Aorta (tissue), 5 donors: ENCODE measurements at regions not wholly inside any gene's neighbourhood (a gene's known extent, or its start where the extent isn't known, plus 50 kb on each side); places are given as distances from the start of the nearest gene placed in this dataset.

Source experiments
- ATAC-seq: fragments of 200-7000 bp; cut with Tn5 transposase; one replicate; pipeline ENCODE4 v1.9.1; 2022; ENCODE audit warnings: moderate library complexity; ENCODE audit not compliant: low FRiP score
- DNase-seq, 2 donors: peaks; one replicate each; pipeline ENCODE4 v3.0.0-alpha.2; 2020
- H3K27ac ChIP-seq, 2 donors: one replicate each; pipeline ENCODE4 v1.5.1; 2013; ENCODE audit warnings: low read length in 2 of 2, mild to moderate bottlenecking in 2 of 2, moderate library complexity in 2 of 2, control low read depth in 1 of 2, inconsistent platforms in 1 of 2, low read depth in 1 of 2
- H3K27me3 ChIP-seq, 2 donors: one replicate each; pipeline ENCODE4 v1.6.1; 2013; ENCODE audit warnings: control low read depth in 1 of 2, low read length in 1 of 2, mild to moderate bottlenecking in 1 of 2, moderate library complexity in 1 of 2; ENCODE audit not compliant: insufficient read depth in 2 of 2, control insufficient read depth in 1 of 2
- H3K36me3 ChIP-seq, 2 donors: one replicate each; pipeline ENCODE4 v1.6.1; 2013; ENCODE audit warnings: control low read depth in 1 of 2, low read length in 1 of 2, mild to moderate bottlenecking in 1 of 2; ENCODE audit not compliant: insufficient read depth in 2 of 2, control insufficient read depth in 1 of 2
- H3K4me1 ChIP-seq, 2 donors: one replicate each; pipeline ENCODE4 v1.6.1; 2013; ENCODE audit warnings: low read length in 2 of 2, control low read depth in 1 of 2, mild to moderate bottlenecking in 1 of 2, moderate library complexity in 1 of 2; ENCODE audit not compliant: insufficient read depth in 2 of 2, control insufficient read depth in 1 of 2
- H3K4me3 ChIP-seq, 2 donors: one replicate each; pipeline ENCODE4 v1.5.1; 2013; ENCODE audit warnings: low read length in 2 of 2, control low read depth in 1 of 2, mild to moderate bottlenecking in 1 of 2
- H3K9me3 ChIP-seq: one replicate; pipeline ENCODE4 v1.6.1; 2013; ENCODE audit warnings: mild to moderate bottlenecking, low read length; ENCODE audit not compliant: control insufficient read depth
- WGBS, 2 donors: extraction: QIAGEN DNeasy Blood & Tissue Kit; methylation state at CpG; one replicate each; pipeline ENCODE4 v1.1.7; 2013; 5-methylcytosine and 5-hydroxymethylcytosine counted together
- intact Hi-C, 2 donors: fragments of 100-400 bp; cut with DNase I; formaldehyde crosslinking; loops; one replicate each; pipeline versions ENCODE4 v1.14.2 to v1.15.0; 2022
- donor health status: healthy with polysubstance abuse.
- donor health status: Bipolar disorder and iron deficiency.
- donor health status: DM: no; HTN: no; CAD: no.
- donor health status: DM: no; HTN: no; CAD: no.
- donor health status: DM: yes; HTN: yes; CAD: no.

- Histone ChIP-seq H3K4me3 (no peak overlapping the region), H3K27ac (no peak overlapping the region), H3K9me3 (no peaks in the 10 kb centered on the region), H3K4me1 (no peaks in the 10 kb centered on the region), H3K36me3 (no peaks in the 10 kb centered on the region), H3K27me3 (no peaks in the 10 kb centered on the region)
- WGBS, 2 donors, result 16 to 19% methylated on average over 3 of the region's 3 CpGs
- DNase-seq, result no peak
- intact Hi-C loops, result no loop called here
- no peak for ATAC-seq
These were observed 881.0 kb upstream of the CHAC2 start for GRCh38 chr2:52886556-52886955.

- intact Hi-C loops, result no loop called here
- no peaks in the 10 kb centered on the region for H3K4me1 ChIP-seq
- H3K9me3 ChIP-seq, result no peaks in the 10 kb centered on the region
- DNase-seq, result no peak
- no peak overlapping the region for H3K27ac ChIP-seq
- ATAC-seq, result no peak
- 78 to 85% methylated on average over 3 of the region's 3 CpGs for WGBS, 2 donors
- no peaks in the 10 kb centered on the region for H3K36me3 ChIP-seq
- no peaks in the 10 kb centered on the region for H3K27me3 ChIP-seq
- H3K4me3 ChIP-seq, result no peak overlapping the region
These were observed 882.7 kb upstream of the CHAC2 start for GRCh38 chr2:52884761-52885352.

- 73 to 74% methylated on average over 2 of the region's 2 CpGs for WGBS, 2 donors
- no peak for ATAC-seq
- intact Hi-C loops, result no loop called here
These were observed 884.6 kb upstream of the CHAC2 start for GRCh38 chr2:52882974-52883373.

GRCh38 chr2:52881606-52882005 lies 886.0 kb upstream of the CHAC2 start:
- Histone ChIP-seq H3K27me3 (no peaks in the 10 kb centered on the region), H3K4me3 (no peak overlapping the region), H3K4me1 (no peaks in the 10 kb centered on the region), H3K27ac (no peak overlapping the region), H3K9me3 (no peaks in the 10 kb centered on the region), H3K36me3 (no peaks in the 10 kb centered on the region)
- ATAC-seq, result no peak
- 80 to 86% methylated on average over 1 of the region's 1 CpG for WGBS, 2 donors
- intact Hi-C loops, result no loop called here
- no peak for DNase-seq

More at GRCh38 chr2:52882974-52883373, 884.6 kb upstream of the CHAC2 start:
- H3K36me3 ChIP-seq, result no peaks in the 10 kb centered on the region
- H3K27me3 ChIP-seq, result no peaks in the 10 kb centered on the region
- no peak overlapping the region for H3K4me3 ChIP-seq
- H3K27ac ChIP-seq, result no peak overlapping the region
- no peak for DNase-seq
- H3K9me3 ChIP-seq, result no peaks in the 10 kb centered on the region
- H3K4me1 ChIP-seq, result no peaks in the 10 kb centered on the region

GRCh38 chr2:52880872-52881271 lies 886.7 kb upstream of the CHAC2 start:
- intact Hi-C loops, result no loop called here
- Histone ChIP-seq H3K4me3 (no peak overlapping the region), H3K27ac (no peak overlapping the region), H3K4me1 (no peaks in the 10 kb centered on the region), H3K27me3 (no peaks in the 10 kb centered on the region), H3K36me3 (no peaks in the 10 kb centered on the region), H3K9me3 (no peaks in the 10 kb centered on the region)
- ATAC-seq (no peak), DNase-seq (no peak)
- WGBS, 2 donors, result 39 to 40% methylated on average over 3 of the region's 3 CpGs

- H3K27me3 ChIP-seq, result no peaks in the 10 kb centered on the region
- H3K4me3 ChIP-seq, result no peak overlapping the region
- no peak overlapping the region for H3K27ac ChIP-seq
- no peaks in the 10 kb centered on the region for H3K36me3 ChIP-seq
- no peaks in the 10 kb centered on the region for H3K4me1 ChIP-seq
- WGBS, 2 donors, result 74 to 77% methylated on average over 4 of the region's 4 CpGs
- no peaks in the 10 kb centered on the region for H3K9me3 ChIP-seq
- no peak for DNase-seq
- no peak for ATAC-seq
- intact Hi-C loops, result no loop called here
These were observed 888.0 kb upstream of the CHAC2 start for GRCh38 chr2:52879561-52879960.

GRCh38 chr2:52877703-52878102 lies 889.9 kb upstream of the CHAC2 start:
- no peaks in the 10 kb centered on the region for H3K27me3 ChIP-seq
- H3K9me3 ChIP-seq, result no peaks in the 10 kb centered on the region
- WGBS, 2 donors, result 95 to 98% methylated on average over 1 of the region's 1 CpG
- ATAC-seq (no peak), DNase-seq (no peak)
- no peak overlapping the region for H3K27ac ChIP-seq
- intact Hi-C loops, result no loop called here
- no peaks in the 10 kb centered on the region for H3K4me1 ChIP-seq
- H3K4me3 ChIP-seq, result no peak overlapping the region
- no peaks in the 10 kb centered on the region for H3K36me3 ChIP-seq

- 84 to 89% methylated on average over 6 of the region's 6 CpGs for WGBS, 2 donors
- Histone ChIP-seq H3K4me3 (no peak overlapping the region), H3K27ac (no peak overlapping the region), H3K27me3 (no peaks in the 10 kb centered on the region), H3K4me1 (no peaks in the 10 kb centered on the region), H3K9me3 (no peaks in the 10 kb centered on the region), H3K36me3 (no peaks in the 10 kb centered on the region)
- intact Hi-C loops, result no loop called here
- DNase-seq, result no peak
- no peak for ATAC-seq
These were observed 893.0 kb upstream of the CHAC2 start for GRCh38 chr2:52874466-52875106.

GRCh38 chr2:52862801-52863200 lies 904.8 kb upstream of the CHAC2 start:
- Histone ChIP-seq H3K4me1 (no peaks in the 10 kb centered on the region), H3K36me3 (no peaks in the 10 kb centered on the region), H3K9me3 (no peaks in the 10 kb centered on the region), H3K27ac (no peak overlapping the region), H3K27me3 (peaks cover 0 to 2% of the 10 kb centered on the region in 2 donors), H3K4me3 (no peak overlapping the region)
- WGBS, 2 donors, result 86 to 90% methylated on average over 3 of the region's 3 CpGs
- intact Hi-C loops, result no loop called here
- ATAC-seq, result no peak
- no peak for DNase-seq
